Fibroblast of lung (primary cell): ENCODE measurements at regions not wholly inside any gene's neighbourhood (a gene's known extent, or its start where the extent isn't known, plus 50 kb on each side); places are given as distances from the start of the nearest gene placed in this dataset.

Experiments
- CTCF ChIP-seq, 2 donors: IDR thresholded peaks in 1 of 2; conservative IDR thresholded peaks in 1 of 2; 1 replicate in 1 of 2; 2 replicates in 1 of 2; pipeline ENCODE4 v1.5.1; 2011 to 2012; ENCODE audit warnings: low read length in 2 of 2, control low read depth in 1 of 2, inconsistent platforms in 1 of 2, low read depth in 1 of 2, mild to moderate bottlenecking in 1 of 2
- EZH2 ChIP-seq: IDR thresholded peaks from 2 replicates; pipeline ENCODE4 v1.5.1; 2012; ENCODE audit warnings: low read length, control low read depth, mild to moderate bottlenecking; ENCODE audit errors: missing control alignments

- no peak for TF ChIP-seq CTCF (conservative IDR thresholded peaks at IDR 0.05 in 1 of 2, IDR thresholded peaks at IDR 0.05 in 1 of 2; ENCODE audit: low read depth in 1 of 2, low read length in 2 of 2)
- no peak for TF ChIP-seq EZH2
Measured at GRCh38 chr7:84509522-84509921, 314.9 kb upstream of the SEMA3A start.
